CD4-positive, alpha-beta T cell (primary cell): ENCODE measurements at regions not wholly inside any gene's neighbourhood (a gene's known extent, or its start where the extent isn't known, plus 50 kb on each side); places are given as distances from the start of the nearest gene placed in this dataset.
"Not testable (repeated sequence)": the region's sequence is repeated elsewhere in the genome, so short reads cannot be mapped to it uniquely, and the experiment has no call there.

Experiments
- ATAC-seq: fragments of 200-7000 bp; cut with Tn5 transposase; one replicate; pipeline ENCODE4 v1.10.0; 2022; ENCODE audit warnings: mild to moderate bottlenecking; ENCODE audit not compliant: poor library complexity
- CTCF ChIA-PET: fragments of 350-600 bp; sonication (Branson Sonifier 250); formaldehyde crosslinking; loops from one replicate; lab custom pipeline; 2021; ENCODE audit warnings: antibody characterized with exemption, inconsistent platforms; lab: Charles Lee
- POLR2A ChIA-PET: fragments of 350-600 bp; sonication (Branson Sonifier 250); formaldehyde crosslinking; loops from one replicate; lab custom pipeline; 2021; ENCODE audit warnings: antibody characterized with exemption, inconsistent platforms; lab: Charles Lee
- DNase-seq, 14 experiments: peaks; one replicate each; pipeline ENCODE4 v3.0.0-alpha.2; 2013 to 2020; ENCODE audit warnings: mixed read lengths in 2 of 14
- H3K27ac ChIP-seq, 2 donors: one replicate each; pipeline versions ENCODE4 v1.5.1 to v1.7.0; 2013; ENCODE audit warnings: low read length in 2 of 2, low read depth in 1 of 2, mild to moderate bottlenecking in 1 of 2
- H3K27me3 ChIP-seq, 2 experiments: 1 replicate in 1 of 2; 2 replicates in 1 of 2; pipeline versions ENCODE4 v1.6.1 to v1.7.0; 2013; ENCODE audit warnings: low read length in 2 of 2, control low read depth in 1 of 2, mild to moderate bottlenecking in 1 of 2, moderate library complexity in 1 of 2; ENCODE audit not compliant: insufficient read depth in 2 of 2, control insufficient read depth in 1 of 2
- H3K36me3 ChIP-seq: one replicate; pipeline ENCODE4 v1.6.1; 2013; ENCODE audit warnings: low read length, control low read depth; ENCODE audit not compliant: insufficient read depth
- H3K4me1 ChIP-seq: one replicate; pipeline ENCODE4 v1.6.1; 2013; ENCODE audit warnings: low read length, control low read depth; ENCODE audit not compliant: insufficient read depth
- H3K4me3 ChIP-seq: one replicate; pipeline ENCODE4 v1.5.1; 2013; ENCODE audit warnings: mild to moderate bottlenecking, low read length, moderate library complexity
- H3K9me3 ChIP-seq, 2 experiments: 1 replicate in 1 of 2; 2 replicates in 1 of 2; pipeline versions ENCODE4 v1.6.1 to v1.7.0; 2013; ENCODE audit warnings: low read length in 2 of 2, mild to moderate bottlenecking in 2 of 2, control low read depth in 1 of 2, moderate library complexity in 1 of 2; ENCODE audit not compliant: control insufficient read depth in 1 of 2, insufficient read depth in 1 of 2
- H3K27ac Mint-ChIP-seq: one replicate; pipeline ENCODE4 v1.8.0; 2020; ENCODE audit warnings: mixed read lengths
- H3K27me3 Mint-ChIP-seq: one replicate; pipeline ENCODE4 v1.8.0; 2021; ENCODE audit warnings: mixed read lengths
- H3K36me3 Mint-ChIP-seq: one replicate; pipeline ENCODE4 v1.8.0; 2021; ENCODE audit warnings: low read depth, mixed read lengths
- H3K4me1 Mint-ChIP-seq: one replicate; pipeline ENCODE4 v1.8.0; 2021; ENCODE audit warnings: low read depth, mixed read lengths
- H3K4me3 Mint-ChIP-seq: one replicate; pipeline ENCODE4 v1.8.0; 2020; ENCODE audit warnings: mild to moderate bottlenecking, mixed read lengths
- H3K9me3 Mint-ChIP-seq: one replicate; pipeline ENCODE4 v1.8.0; 2020; ENCODE audit warnings: mixed read lengths
- intact Hi-C, 2 experiments: fragments of 100-400 bp; cut with DNase I in 1 of 2; cut with micrococcal nuclease in 1 of 2; formaldehyde crosslinking; loops; one replicate each; pipeline versions ENCODE4 v1.15.1 to v1.9.0; 2023 to 2025; cut with DNase I, micrococcal nuclease

- DNase-seq, intact Hi-C loops: not testable (repeated sequence)
These were observed 142.9 kb upstream of the PLGLB2 start for GRCh38 chr2:87604980-87605379.

GRCh38 chr2:87608377-87609166 is 139.3 kb upstream of the PLGLB2 start:
- H3K27me3 Mint-ChIP-seq, ATAC-seq, CTCF ChIA-PET, H3K4me3 Mint-ChIP-seq, H3K36me3 ChIP-seq, H3K27me3 ChIP-seq, H3K4me3 ChIP-seq, H3K4me1 Mint-ChIP-seq, H3K27ac Mint-ChIP-seq, POLR2A ChIA-PET, H3K4me1 ChIP-seq, intact Hi-C loops, DNase-seq, H3K27ac ChIP-seq, H3K36me3 Mint-ChIP-seq, H3K9me3 Mint-ChIP-seq, H3K9me3 ChIP-seq: not testable (repeated sequence)

More at GRCh38 chr2:87604980-87605379, 142.9 kb upstream of the PLGLB2 start:
- H3K27me3 ChIP-seq, ATAC-seq, POLR2A ChIA-PET, H3K4me1 Mint-ChIP-seq, H3K36me3 Mint-ChIP-seq, H3K9me3 Mint-ChIP-seq, H3K4me3 Mint-ChIP-seq, H3K36me3 ChIP-seq, CTCF ChIA-PET, H3K27ac ChIP-seq, H3K27me3 Mint-ChIP-seq, H3K27ac Mint-ChIP-seq, H3K4me3 ChIP-seq, H3K4me1 ChIP-seq, H3K9me3 ChIP-seq: not testable (repeated sequence)

- H3K27me3 Mint-ChIP-seq, H3K9me3 ChIP-seq, H3K36me3 ChIP-seq, H3K4me1 ChIP-seq, H3K4me1 Mint-ChIP-seq, H3K27ac Mint-ChIP-seq, H3K36me3 Mint-ChIP-seq, H3K27me3 ChIP-seq, DNase-seq, POLR2A ChIA-PET, H3K4me3 Mint-ChIP-seq, CTCF ChIA-PET, H3K4me3 ChIP-seq, intact Hi-C loops, ATAC-seq, H3K9me3 Mint-ChIP-seq, H3K27ac ChIP-seq: not testable (repeated sequence)
These were observed 136.9 kb upstream of the PLGLB2 start for GRCh38 chr2:87610974-87611373.

DNA sequence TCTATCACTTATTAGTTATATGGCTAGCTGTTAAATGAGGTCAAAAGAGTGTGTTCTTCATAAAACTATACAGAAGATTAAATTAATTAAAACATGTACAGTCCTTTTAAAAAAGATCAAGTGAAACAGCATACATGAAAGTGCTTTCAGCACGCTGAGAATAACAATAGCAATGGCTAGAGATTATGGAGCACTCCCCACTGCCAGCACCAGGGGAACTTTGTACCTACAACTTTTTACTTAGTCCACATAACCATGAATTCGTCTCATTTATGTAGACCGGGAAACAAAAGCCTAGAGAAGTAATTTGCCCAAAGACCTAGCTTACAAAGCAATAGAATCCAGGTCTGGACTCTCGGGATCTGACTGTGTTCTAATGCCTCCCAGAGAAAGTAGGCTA is 136.5 kb upstream of the PLGLB2 start:
- ATAC-seq, H3K4me1 Mint-ChIP-seq, H3K4me1 ChIP-seq, H3K4me3 ChIP-seq, H3K27me3 ChIP-seq, CTCF ChIA-PET, H3K27ac ChIP-seq, H3K27me3 Mint-ChIP-seq, H3K36me3 ChIP-seq, POLR2A ChIA-PET, H3K9me3 Mint-ChIP-seq, H3K4me3 Mint-ChIP-seq, intact Hi-C loops, H3K9me3 ChIP-seq, H3K27ac Mint-ChIP-seq, H3K36me3 Mint-ChIP-seq, DNase-seq: not testable (repeated sequence)

DNA sequence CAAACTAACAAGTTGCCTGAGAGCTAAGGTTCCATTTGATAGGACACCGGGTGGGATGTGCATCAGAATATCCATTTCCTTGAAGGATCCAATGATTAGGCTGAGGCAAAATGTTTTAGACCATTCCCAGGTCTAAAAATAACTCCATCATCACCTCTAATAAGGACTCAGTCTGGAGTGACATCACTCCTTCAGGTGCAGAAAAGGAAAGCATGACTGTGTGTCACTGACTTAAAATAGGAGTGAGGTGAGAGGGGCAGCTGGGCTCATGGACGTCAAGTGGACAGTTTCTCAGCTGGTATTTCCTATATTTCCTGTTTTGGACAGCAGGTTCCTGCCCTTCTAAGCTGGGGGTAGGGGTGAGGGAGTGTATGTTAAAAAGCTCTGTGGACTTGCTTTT is 135.9 kb upstream of the PLGLB2 start:
- H3K9me3 ChIP-seq, CTCF ChIA-PET, H3K27me3 ChIP-seq, H3K27me3 Mint-ChIP-seq, ATAC-seq, POLR2A ChIA-PET, H3K27ac ChIP-seq, H3K4me3 Mint-ChIP-seq, H3K27ac Mint-ChIP-seq, intact Hi-C loops, H3K36me3 ChIP-seq, H3K36me3 Mint-ChIP-seq, H3K4me1 ChIP-seq, DNase-seq, H3K9me3 Mint-ChIP-seq, H3K4me1 Mint-ChIP-seq, H3K4me3 ChIP-seq: not testable (repeated sequence)

DNA sequence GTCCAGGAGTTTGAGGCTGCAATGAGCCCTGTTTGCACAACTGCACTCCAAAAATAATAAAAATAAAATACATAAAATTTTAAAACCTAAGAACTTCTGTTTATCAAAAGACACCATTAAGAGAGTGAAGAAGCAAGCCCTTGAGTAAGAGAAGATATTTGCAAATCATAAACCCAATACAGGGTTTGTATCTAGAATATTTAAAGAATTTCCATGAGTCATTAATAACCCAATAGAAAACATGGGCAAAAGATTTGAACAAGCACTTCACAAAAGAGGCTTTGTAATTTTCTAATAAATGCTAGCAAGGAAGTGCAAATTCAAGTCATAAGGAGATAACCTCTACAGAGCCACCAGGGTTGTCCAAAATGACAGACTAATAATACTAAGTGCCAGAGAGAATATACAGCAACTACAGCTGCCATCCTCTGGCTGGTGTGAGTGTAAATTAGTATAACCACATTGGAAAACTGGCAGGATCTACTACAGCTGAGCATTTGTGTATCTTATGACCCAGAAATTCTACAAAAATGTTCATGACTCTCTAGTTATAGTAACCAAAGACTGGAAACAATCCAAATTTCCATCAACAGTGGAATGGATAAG is 133.0 kb upstream of the PLGLB2 start:
- POLR2A ChIA-PET, H3K4me1 ChIP-seq, H3K9me3 ChIP-seq, H3K4me3 Mint-ChIP-seq, H3K4me3 ChIP-seq, H3K9me3 Mint-ChIP-seq, H3K36me3 ChIP-seq, H3K4me1 Mint-ChIP-seq, DNase-seq, H3K27me3 ChIP-seq, H3K27me3 Mint-ChIP-seq, CTCF ChIA-PET, intact Hi-C loops, H3K27ac ChIP-seq, H3K27ac Mint-ChIP-seq, ATAC-seq, H3K36me3 Mint-ChIP-seq: not testable (repeated sequence)

GRCh38 chr2:87619121-87619520 is 128.8 kb upstream of the PLGLB2 start:
- H3K27me3 ChIP-seq, CTCF ChIA-PET, POLR2A ChIA-PET, intact Hi-C loops, H3K36me3 Mint-ChIP-seq, H3K9me3 Mint-ChIP-seq, H3K9me3 ChIP-seq, H3K27ac ChIP-seq, H3K27me3 Mint-ChIP-seq, H3K27ac Mint-ChIP-seq, H3K4me3 Mint-ChIP-seq, DNase-seq, H3K36me3 ChIP-seq, H3K4me3 ChIP-seq, H3K4me1 Mint-ChIP-seq, H3K4me1 ChIP-seq, ATAC-seq: not testable (repeated sequence)
